Nephron progenitor cell (in vitro differentiated cells): ENCODE measurements at regions not wholly inside any gene's neighbourhood (a gene's known extent, or its start where the extent isn't known, plus 50 kb on each side); places are given as distances from the start of the nearest gene placed in this dataset.

Source experiments
- DNase-seq: peaks from one replicate; pipeline ENCODE4 v3.0.0; 2021
- H3K27ac Mint-ChIP-seq: 2 replicates; pipeline ENCODE4 v1.8.0; 2021; ENCODE audit warnings: mild to moderate bottlenecking, moderate library complexity, mixed read lengths
- H3K27me3 Mint-ChIP-seq: 2 replicates; pipeline ENCODE4 v1.8.0; 2021; ENCODE audit warnings: mild to moderate bottlenecking, low read depth, mixed read lengths; ENCODE audit not compliant: poor library complexity
- H3K36me3 Mint-ChIP-seq: 2 replicates; pipeline ENCODE4 v1.8.0; 2021; ENCODE audit warnings: low read depth, mixed read lengths
- H3K4me1 Mint-ChIP-seq: 2 replicates; pipeline ENCODE4 v1.8.0; 2021; ENCODE audit warnings: mixed read lengths
- H3K4me3 Mint-ChIP-seq: 2 replicates; pipeline ENCODE4 v1.8.0; 2021; ENCODE audit warnings: mild to moderate bottlenecking, moderate library complexity, mixed read lengths
- H3K9me3 Mint-ChIP-seq: 2 replicates; pipeline ENCODE4 v1.8.0; 2021; ENCODE audit warnings: mild to moderate bottlenecking, moderate library complexity, mixed read lengths
- TF ChIP-seq, protein P1 (sequence below): fragments of 200-600 bp; sonication (generic); IDR thresholded peaks from 2 replicates; pipeline ENCODE4 v1.5.0; 2021; ENCODE audit warnings: antibody characterized with exemption

DNA sequence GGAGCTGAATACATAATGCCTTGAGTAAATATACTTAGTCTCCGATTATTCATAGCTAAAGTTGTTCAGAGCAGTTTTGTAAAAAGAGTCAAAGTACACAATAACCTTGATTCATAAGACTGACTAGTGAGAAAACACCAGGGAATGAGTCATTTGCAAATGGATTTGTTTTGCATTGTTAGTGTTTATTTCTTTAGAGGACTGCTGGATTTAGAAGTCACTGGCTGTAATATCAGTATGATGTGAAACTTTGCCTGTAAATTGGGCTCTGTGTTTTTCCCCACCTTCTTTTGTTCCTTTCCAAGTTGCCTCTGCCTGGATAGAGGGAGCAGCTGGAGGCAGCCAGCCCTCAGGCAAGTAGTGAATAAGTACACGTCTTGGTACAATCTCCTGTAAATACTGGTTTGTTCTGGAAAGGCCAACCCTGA lies 474.7 kb downstream of the NUF2 start:
- no peaks in the 10 kb centered on the region for H3K4me1 Mint-ChIP-seq
- H3K27ac Mint-ChIP-seq: no peak overlapping the region
- no peak overlapping the region for H3K4me3 Mint-ChIP-seq
- TF ChIP-seq, protein P1, sequence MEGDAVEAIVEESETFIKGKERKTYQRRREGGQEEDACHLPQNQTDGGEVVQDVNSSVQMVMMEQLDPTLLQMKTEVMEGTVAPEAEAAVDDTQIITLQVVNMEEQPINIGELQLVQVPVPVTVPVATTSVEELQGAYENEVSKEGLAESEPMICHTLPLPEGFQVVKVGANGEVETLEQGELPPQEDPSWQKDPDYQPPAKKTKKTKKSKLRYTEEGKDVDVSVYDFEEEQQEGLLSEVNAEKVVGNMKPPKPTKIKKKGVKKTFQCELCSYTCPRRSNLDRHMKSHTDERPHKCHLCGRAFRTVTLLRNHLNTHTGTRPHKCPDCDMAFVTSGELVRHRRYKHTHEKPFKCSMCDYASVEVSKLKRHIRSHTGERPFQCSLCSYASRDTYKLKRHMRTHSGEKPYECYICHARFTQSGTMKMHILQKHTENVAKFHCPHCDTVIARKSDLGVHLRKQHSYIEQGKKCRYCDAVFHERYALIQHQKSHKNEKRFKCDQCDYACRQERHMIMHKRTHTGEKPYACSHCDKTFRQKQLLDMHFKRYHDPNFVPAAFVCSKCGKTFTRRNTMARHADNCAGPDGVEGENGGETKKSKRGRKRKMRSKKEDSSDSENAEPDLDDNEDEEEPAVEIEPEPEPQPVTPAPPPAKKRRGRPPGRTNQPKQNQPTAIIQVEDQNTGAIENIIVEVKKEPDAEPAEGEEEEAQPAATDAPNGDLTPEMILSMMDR: no peak
- peaks cover 20% of the 10 kb centered on the region for H3K9me3 Mint-ChIP-seq
- H3K27me3 Mint-ChIP-seq: no peaks in the 10 kb centered on the region
- no peak for DNase-seq
- H3K36me3 Mint-ChIP-seq: no peaks in the 10 kb centered on the region

DNA sequence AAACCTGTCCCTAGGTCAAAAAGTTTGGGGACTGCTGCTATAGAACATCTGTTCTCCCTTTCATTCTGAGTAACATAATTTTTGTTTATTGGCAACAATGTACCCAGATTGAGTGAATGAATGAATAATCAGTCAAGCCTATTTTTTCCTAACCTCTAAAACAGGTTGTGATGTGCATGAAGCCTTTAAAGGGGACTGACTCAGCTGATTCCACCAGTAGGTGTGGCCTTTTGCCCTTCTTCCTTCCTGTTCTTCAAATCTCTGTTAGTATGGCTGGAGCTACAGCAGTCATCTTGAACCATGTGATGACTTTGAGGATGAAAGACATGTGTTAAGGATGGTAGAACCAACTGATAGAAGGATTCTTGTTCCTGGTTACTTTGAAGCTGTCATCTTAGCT lies 476.1 kb downstream of the NUF2 start:
- no peak for DNase-seq
- no peaks in the 10 kb centered on the region for H3K27me3 Mint-ChIP-seq
- TF ChIP-seq, protein P1: no peak
- no peak overlapping the region for H3K27ac Mint-ChIP-seq
- H3K36me3 Mint-ChIP-seq: no peaks in the 10 kb centered on the region
- H3K4me1 Mint-ChIP-seq: no peaks in the 10 kb centered on the region
- peaks cover 7% of the 10 kb centered on the region for H3K9me3 Mint-ChIP-seq
- no peak overlapping the region for H3K4me3 Mint-ChIP-seq

DNA sequence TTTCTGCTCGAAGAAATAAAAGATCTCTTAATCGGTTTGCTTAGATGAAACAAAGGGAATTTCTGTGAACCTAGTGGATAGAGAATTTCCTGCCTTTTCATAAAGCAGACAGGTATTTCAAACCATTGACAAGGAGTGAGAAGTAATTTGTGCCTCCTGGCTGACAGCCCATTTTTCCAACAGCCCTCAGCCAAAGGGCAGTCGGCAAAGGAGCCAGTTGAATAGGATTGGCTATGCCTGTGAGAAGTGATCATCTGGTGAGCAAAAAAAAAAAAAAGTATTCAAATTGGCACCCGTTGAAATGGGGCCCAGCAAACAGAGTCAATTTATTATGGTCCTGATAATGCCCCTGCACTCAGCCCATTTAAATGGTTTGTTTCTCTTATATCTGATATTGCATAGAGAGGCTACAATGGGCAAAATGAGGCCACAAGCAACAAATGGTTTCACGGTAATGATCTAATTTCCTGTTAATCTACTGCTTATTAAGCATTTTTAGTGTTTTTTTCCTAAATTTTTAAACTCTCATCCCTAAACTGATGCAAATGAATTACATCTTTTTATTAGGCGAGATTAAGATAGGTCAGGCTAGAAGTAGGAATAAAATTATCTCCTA lies 477.5 kb downstream of the NUF2 start:
- Mint-ChIP-seq H3K9me3 (no peaks in the 10 kb centered on the region), H3K27me3 (no peaks in the 10 kb centered on the region)
- TF ChIP-seq, protein P1: no peak

GRCh38 chr1:163807331-163808049 lies 485.7 kb downstream of the NUF2 start:
- no peak for DNase-seq
- H3K4me1 Mint-ChIP-seq: no peaks in the 10 kb centered on the region

More for the DNA sequence above, 477.5 kb downstream of the NUF2 start:
- no peaks in the 10 kb centered on the region for H3K36me3 Mint-ChIP-seq
- no peak overlapping the region for H3K27ac Mint-ChIP-seq
- H3K4me1 Mint-ChIP-seq: no peaks in the 10 kb centered on the region
- DNase-seq: no peak
- H3K4me3 Mint-ChIP-seq: no peak overlapping the region

GRCh38 chr1:163813251-163813650 lies 491.5 kb downstream of the NUF2 start:
- no peaks in the 10 kb centered on the region for H3K36me3 Mint-ChIP-seq
- no peaks in the 10 kb centered on the region for H3K4me1 Mint-ChIP-seq
- TF ChIP-seq, protein P1: no peak
- DNase-seq: no peak
- H3K4me3 Mint-ChIP-seq: no peak overlapping the region
- H3K9me3 Mint-ChIP-seq: peaks cover 3% of the 10 kb centered on the region
- peaks cover 9% of the 10 kb centered on the region for H3K27me3 Mint-ChIP-seq
- H3K27ac Mint-ChIP-seq: no peak overlapping the region

More at GRCh38 chr1:163807331-163808049, 485.7 kb downstream of the NUF2 start:
- H3K27me3 Mint-ChIP-seq: peaks cover 6% of the 10 kb centered on the region
- no peaks in the 10 kb centered on the region for H3K36me3 Mint-ChIP-seq
- no peak overlapping the region for H3K4me3 Mint-ChIP-seq
- no peak overlapping the region for H3K27ac Mint-ChIP-seq
- TF ChIP-seq, protein P1: no peak
- H3K9me3 Mint-ChIP-seq: no peaks in the 10 kb centered on the region

- no peak overlapping the region for H3K4me3 Mint-ChIP-seq
- no peaks in the 10 kb centered on the region for H3K36me3 Mint-ChIP-seq
- no peaks in the 10 kb centered on the region for H3K4me1 Mint-ChIP-seq
- H3K27me3 Mint-ChIP-seq: peaks cover 6% of the 10 kb centered on the region
- TF ChIP-seq, protein P1: no peak
- H3K9me3 Mint-ChIP-seq: no peaks in the 10 kb centered on the region
- no peak overlapping the region for H3K27ac Mint-ChIP-seq
- no peak for DNase-seq
Observed at GRCh38 chr1:163820226-163820625, 498.5 kb downstream of the NUF2 start.
